GM18499 (cell line): ENCODE measurements at regions not wholly inside any gene's neighbourhood (a gene's known extent, or its start where the extent isn't known, plus 50 kb on each side); places are given as distances from the start of the nearest gene placed in this dataset.

ENCODE experiments used
- ATAC-seq: cut with Tn5 transposase; IDR thresholded peaks from one replicate; pipeline ENCODE4 v1.9.1; 2021; ENCODE audit warnings: moderate number of reproducible peaks; ENCODE audit not compliant: insufficient read depth, unreplicated experiment

- no peak for ATAC-seq
Observed at GRCh38 chr13:33369073-33369472, 83.5 kb upstream of the STARD13 start.

GRCh38 chr13:33372251-33372919 lies 86.8 kb upstream of the STARD13 start:
- ATAC-seq = no peak

DNA sequence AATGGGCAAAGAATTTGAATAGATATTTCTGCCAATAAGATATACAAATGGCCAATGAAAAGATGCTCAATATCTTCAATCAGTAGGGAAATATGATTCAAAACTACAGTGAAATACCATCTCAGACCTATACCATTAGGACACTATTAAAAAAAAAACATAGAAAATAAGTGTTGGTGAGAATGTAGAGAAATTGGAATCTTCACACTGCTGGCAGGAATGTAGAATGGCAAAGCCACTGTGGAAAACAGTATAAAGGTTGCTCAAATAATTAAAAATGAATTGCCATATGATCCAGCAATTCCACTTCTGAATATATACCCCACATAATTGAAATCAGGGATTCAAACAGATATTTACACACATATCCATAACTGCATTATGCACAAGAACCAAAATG lies 88.1 kb upstream of the STARD13 start:
- no peak for ATAC-seq

DNA sequence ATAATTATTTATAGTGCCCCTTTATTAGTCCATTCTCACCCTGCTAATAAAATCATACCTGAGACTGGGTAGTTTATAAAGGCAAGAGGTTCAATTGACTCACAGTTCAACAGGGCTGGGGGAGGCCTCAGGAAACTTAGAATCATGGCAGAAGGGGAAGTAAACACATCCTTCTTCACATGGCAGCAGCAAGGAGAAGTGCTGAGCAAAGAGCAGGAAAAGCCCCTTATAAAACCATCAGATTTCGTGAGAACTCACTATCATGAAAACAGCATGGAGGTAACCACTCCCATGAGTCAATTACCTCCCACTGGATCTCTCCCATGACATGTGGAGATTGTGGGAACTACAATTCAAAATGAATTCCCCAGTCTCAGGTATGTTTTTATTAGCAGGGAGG lies 89.9 kb upstream of the STARD13 start:
- no peak for ATAC-seq

- ATAC-seq = no peak
Observed at GRCh38 chr13:33376212-33376611, 90.7 kb upstream of the STARD13 start.

DNA sequence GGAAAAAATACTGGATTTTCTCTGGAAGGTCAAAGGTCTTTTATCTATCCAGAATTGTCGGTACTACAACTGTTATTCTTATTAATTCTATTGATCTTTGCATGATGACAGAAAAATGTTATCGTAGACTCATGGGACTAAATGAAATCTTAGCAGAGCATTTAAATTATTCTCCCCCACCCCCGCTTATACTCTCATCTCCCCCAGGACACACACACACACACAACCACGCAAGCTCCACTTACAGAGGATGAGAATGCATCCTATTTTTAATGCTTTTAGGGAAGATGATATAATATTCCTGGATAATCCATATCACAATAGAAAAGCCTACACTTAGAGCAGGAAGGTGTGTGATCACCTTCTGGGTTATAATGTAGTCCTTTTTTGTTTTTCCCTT lies 91.9 kb upstream of the STARD13 start:
- no peak for ATAC-seq

- no peak for ATAC-seq
Observed at GRCh38 chr13:33377825-33378224, 92.3 kb upstream of the STARD13 start.

DNA sequence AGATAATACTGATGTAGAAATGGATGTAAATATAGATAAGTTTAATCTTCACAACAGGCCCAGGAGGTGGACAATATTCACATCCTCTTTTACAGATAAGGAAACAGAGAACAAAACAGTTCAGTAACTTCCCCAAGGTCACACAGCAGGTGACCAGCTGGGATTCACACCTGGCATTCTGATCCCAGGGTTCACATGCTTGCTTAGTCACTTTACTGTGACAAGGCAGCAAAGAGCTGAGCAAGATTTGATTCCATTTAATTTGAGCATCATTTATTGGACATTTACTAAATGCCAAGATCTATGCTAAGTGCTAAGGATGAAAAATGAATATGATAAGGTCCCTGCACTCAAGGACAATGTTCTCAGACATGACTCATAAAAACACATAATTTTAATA lies 94.1 kb upstream of the STARD13 start:
- ATAC-seq = no peak

- ATAC-seq = no peak
Observed at GRCh38 chr13:33380487-33381079, 95.0 kb upstream of the STARD13 start.

GRCh38 chr13:33381180-33381579 lies 95.6 kb upstream of the STARD13 start:
- ATAC-seq = no peak

DNA sequence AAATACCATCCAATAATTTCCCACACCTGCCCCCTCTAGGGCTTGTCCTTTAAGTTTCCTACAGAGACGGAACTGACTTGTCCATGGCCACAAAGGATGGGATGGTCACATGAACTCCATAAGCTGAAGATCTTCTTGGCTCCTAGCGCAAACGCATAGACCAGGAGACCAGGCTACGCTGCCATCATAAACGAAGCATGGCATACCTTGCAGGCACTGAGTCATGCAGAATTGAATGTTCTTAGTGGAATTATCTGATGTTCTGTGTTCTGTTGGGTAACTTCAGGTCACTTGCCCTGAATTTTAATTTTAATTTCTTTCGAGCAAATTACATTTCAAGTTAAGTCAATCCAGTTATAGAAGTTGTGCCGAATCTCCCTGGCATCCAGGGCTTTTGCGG lies 96.4 kb upstream of the STARD13 start:
- no peak for ATAC-seq

DNA sequence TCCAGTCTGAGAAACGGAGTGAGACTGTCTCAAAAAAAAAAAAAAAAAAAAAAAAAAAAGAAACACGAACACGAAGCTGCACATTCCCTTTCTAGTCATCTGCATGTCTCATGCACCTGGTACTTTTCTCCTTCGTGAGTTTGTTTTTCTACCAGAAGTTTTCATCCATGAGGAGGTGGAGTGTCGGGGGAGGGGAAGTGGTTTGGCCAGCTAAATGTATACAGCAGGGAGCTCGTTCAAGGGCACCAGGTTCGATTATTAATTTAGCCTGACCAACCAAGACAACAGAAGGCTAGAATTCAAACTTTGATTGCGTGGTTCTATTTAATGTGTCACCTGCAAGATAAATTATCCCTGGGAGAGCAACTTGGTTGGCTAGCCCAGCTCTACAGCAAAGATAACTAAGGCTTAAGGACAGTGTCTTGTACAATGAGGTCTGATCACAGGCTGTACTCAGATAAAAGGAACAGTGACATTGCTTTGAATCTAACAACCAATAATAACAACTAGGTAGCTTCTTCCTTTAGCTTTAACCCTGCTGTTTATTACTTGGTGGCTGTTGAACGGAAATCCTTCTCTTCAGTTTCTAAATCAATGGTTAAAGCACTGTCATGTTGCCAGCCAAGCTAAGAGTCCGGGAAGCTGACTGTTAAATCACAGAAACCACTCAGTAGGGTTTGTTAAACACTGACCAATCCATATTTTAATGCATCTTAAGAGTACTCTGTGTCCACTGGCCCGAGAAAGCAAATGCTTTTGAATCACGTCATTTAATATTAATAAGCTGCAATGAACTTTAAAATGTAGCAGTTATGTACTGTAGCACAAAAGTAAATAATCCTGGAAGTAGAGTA lies 98.4 kb upstream of the STARD13 start:
- ATAC-seq = no peak

- ATAC-seq = no peak
Observed at GRCh38 chr13:33388286-33388998, 102.9 kb upstream of the STARD13 start.

GRCh38 chr13:33392794-33393405 lies 107.3 kb upstream of the STARD13 start:
- ATAC-seq = no peak

DNA sequence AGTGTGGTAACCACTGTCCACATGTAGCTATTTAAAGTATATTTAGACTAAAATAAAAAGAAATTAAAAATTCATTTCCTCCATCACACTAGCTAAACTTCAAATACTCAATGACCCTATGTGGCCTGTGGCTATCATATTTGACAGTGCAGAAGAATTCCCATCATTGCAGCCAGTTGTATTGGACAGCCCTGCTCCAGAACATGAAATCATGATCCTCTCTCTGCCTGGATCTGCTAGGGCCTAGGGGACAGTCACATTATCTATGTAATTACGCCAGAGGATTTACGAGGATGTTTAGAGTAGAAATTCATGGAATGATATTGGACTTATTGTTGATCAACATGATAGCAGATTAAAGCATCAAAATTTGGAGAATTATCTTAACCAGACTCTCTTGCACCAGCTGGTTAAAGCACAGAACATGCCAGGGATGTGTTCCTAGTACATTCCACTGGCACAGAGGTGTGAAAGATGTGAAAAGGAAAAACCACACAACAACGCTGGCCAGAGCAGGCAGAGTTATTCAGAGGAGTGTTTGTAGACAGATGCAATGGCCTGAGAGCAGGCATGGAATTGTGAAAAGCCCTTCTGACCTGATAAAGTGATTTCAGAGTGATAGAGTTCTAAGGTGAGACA lies 108.9 kb upstream of the STARD13 start:
- ATAC-seq = no peak

DNA sequence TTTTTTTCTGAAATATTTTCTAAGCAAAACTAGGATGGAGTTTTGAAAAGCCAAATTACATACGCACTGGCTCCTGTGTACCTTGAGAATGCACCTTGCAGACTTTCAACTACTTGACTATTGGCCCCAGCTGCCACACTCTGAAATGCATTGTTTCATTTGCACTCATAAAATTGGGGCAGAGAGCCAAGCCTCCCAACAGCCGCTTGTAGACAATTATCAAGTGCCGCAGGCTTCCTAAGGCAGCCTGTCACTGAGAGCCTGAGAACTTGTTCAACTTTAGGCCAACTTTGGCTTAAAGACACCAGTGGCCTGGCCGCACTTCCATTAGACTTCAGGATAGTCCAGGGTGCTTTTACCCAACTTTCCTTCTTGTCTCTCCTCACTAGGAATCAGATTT lies 115.7 kb upstream of the STARD13 start:
- ATAC-seq = no peak

- ATAC-seq = no peak
Observed at GRCh38 chr13:33402975-33403374, 117.4 kb upstream of the STARD13 start.

- ATAC-seq = no peak
Observed at GRCh38 chr13:33403807-33404362, 118.3 kb upstream of the STARD13 start.

GRCh38 chr13:33405371-33405770 lies 119.8 kb upstream of the STARD13 start:
- no peak for ATAC-seq
